Chondrocyte (in vitro differentiated cells): ENCODE measurements at regions not wholly inside any gene's neighbourhood (a gene's known extent, or its start where the extent isn't known, plus 50 kb on each side); places are given as distances from the start of the nearest gene placed in this dataset.

Experiments used
- DNase-seq: peaks from one replicate; pipeline ENCODE4 v3.0.0; 2021; ENCODE audit warnings: mixed read lengths, low spot score
- H3K27ac Mint-ChIP-seq: one replicate; pipeline ENCODE4 v1.8.0; 2021; ENCODE audit warnings: mild to moderate bottlenecking, moderate library complexity, mixed read lengths; ENCODE audit not compliant: unreplicated experiment
- H3K27me3 Mint-ChIP-seq: 2 replicates; pipeline ENCODE4 v1.8.0; 2021; ENCODE audit warnings: low read depth, mixed read lengths
- H3K36me3 Mint-ChIP-seq: 2 replicates; pipeline ENCODE4 v1.8.0; 2021; ENCODE audit warnings: low read depth, mixed read lengths
- H3K4me1 Mint-ChIP-seq: 2 replicates; pipeline ENCODE4 v1.8.0; 2021; ENCODE audit warnings: low read depth, mild to moderate bottlenecking, mixed read lengths
- H3K4me3 Mint-ChIP-seq: one replicate; pipeline ENCODE4 v1.8.0; 2021; ENCODE audit warnings: mild to moderate bottlenecking, moderate library complexity, mixed read lengths; ENCODE audit not compliant: unreplicated experiment
- H3K9me3 Mint-ChIP-seq: 2 replicates; pipeline ENCODE4 v1.8.0; 2021; ENCODE audit warnings: low read depth, mixed read lengths
- CTCF ChIP-seq: fragments of 200-600 bp; sonication (generic); IDR thresholded peaks from 2 replicates; pipeline ENCODE4 v1.5.0; 2021; ENCODE audit warnings: antibody characterized with exemption, mild to moderate bottlenecking, moderate library complexity

- DNase-seq: no peak
- Mint-ChIP-seq H3K27ac (peak overlapping the region; percentile 64), H3K36me3 (peaks cover 2% of the 10 kb centered on the region), H3K4me1 (peaks cover 13% of the 10 kb centered on the region), H3K9me3 (peaks cover 12% of the 10 kb centered on the region), H3K4me3 (no peak overlapping the region), H3K27me3 (no peaks in the 10 kb centered on the region)
- TF ChIP-seq CTCF: no peak
Observed at GRCh38 chr2:188078534-188078933, 213.1 kb upstream of the GULP1 start.

GRCh38 chr2:188079196-188079595, 212.5 kb upstream of the GULP1 start:
- Mint-ChIP-seq H3K27me3 (no peaks in the 10 kb centered on the region), H3K27ac (peak overlapping the region; percentile 64), H3K9me3 (peaks cover 5% of the 10 kb centered on the region), H3K4me3 (no peak overlapping the region), H3K4me1 (peaks cover 13% of the 10 kb centered on the region), H3K36me3 (no peaks in the 10 kb centered on the region)
- TF ChIP-seq CTCF: no peak
- no peak for DNase-seq

GRCh38 chr2:188085421-188085820, 206.3 kb upstream of the GULP1 start:
- no peak overlapping the region for H3K4me3 Mint-ChIP-seq
- H3K4me1 Mint-ChIP-seq: no peaks in the 10 kb centered on the region
- H3K9me3 Mint-ChIP-seq: peaks cover 10% of the 10 kb centered on the region
- H3K27ac Mint-ChIP-seq: no peak overlapping the region
- no peaks in the 10 kb centered on the region for H3K27me3 Mint-ChIP-seq
- no peak for TF ChIP-seq CTCF
- H3K36me3 Mint-ChIP-seq: no peaks in the 10 kb centered on the region
- no peak for DNase-seq

- no peak overlapping the region for H3K4me3 Mint-ChIP-seq
- H3K27me3 Mint-ChIP-seq: no peaks in the 10 kb centered on the region
- H3K9me3 Mint-ChIP-seq: peaks cover 10% of the 10 kb centered on the region
- H3K4me1 Mint-ChIP-seq: no peaks in the 10 kb centered on the region
- no peaks in the 10 kb centered on the region for H3K36me3 Mint-ChIP-seq
- TF ChIP-seq CTCF: no peak
- no peak overlapping the region for H3K27ac Mint-ChIP-seq
- DNase-seq: no peak
Observed at GRCh38 chr2:188089901-188090300, 201.8 kb upstream of the GULP1 start.

- Mint-ChIP-seq H3K4me3 (no peak overlapping the region), H3K36me3 (no peaks in the 10 kb centered on the region), H3K27ac (no peak overlapping the region), H3K4me1 (no peaks in the 10 kb centered on the region), H3K9me3 (peaks cover 8% of the 10 kb centered on the region), H3K27me3 (no peaks in the 10 kb centered on the region)
- no peak for DNase-seq
- no peak for TF ChIP-seq CTCF
Observed at GRCh38 chr2:188091220-188091619, 200.5 kb upstream of the GULP1 start.
